Immature natural killer cell (primary cell): ENCODE measurements at regions not wholly inside any gene's neighbourhood (a gene's known extent, or its start where the extent isn't known, plus 50 kb on each side); places are given as distances from the start of the nearest gene placed in this dataset.
"Not testable (repeated sequence)": the region's sequence is repeated elsewhere in the genome, so short reads cannot be mapped to it uniquely, and the experiment has no call there.

ENCODE experiments used
- DNase-seq, 3 donors: peaks; one replicate each; pipeline ENCODE4 v3.0.0; 2022; ENCODE audit warnings: mixed read lengths in 1 of 3
- H3K27ac Mint-ChIP-seq, 6 donors: one replicate each; pipeline ENCODE4 v1.8.0; 2020; ENCODE audit warnings: mixed read lengths in 6 of 6, mild to moderate bottlenecking in 5 of 6, inconsistent platforms in 4 of 6, moderate library complexity in 3 of 6
- H3K27me3 Mint-ChIP-seq, 3 donors: one replicate each; pipeline ENCODE4 v1.8.0; 2020 to 2021; ENCODE audit warnings: low read depth in 3 of 3, mild to moderate bottlenecking in 3 of 3, mixed read lengths in 3 of 3, moderate library complexity in 3 of 3, inconsistent platforms in 1 of 3
- H3K36me3 Mint-ChIP-seq, 3 donors: one replicate each; pipeline ENCODE4 v1.8.0; 2020; ENCODE audit warnings: mixed read lengths in 3 of 3, inconsistent platforms in 2 of 3, mild to moderate bottlenecking in 2 of 3
- H3K4me1 Mint-ChIP-seq, 2 donors: one replicate each; pipeline ENCODE4 v1.8.0; 2020; ENCODE audit warnings: inconsistent platforms in 2 of 2, mild to moderate bottlenecking in 2 of 2, mixed read lengths in 2 of 2, moderate library complexity in 1 of 2
- H3K4me3 Mint-ChIP-seq, 5 donors: one replicate each; pipeline ENCODE4 v1.8.0; 2020; ENCODE audit warnings: mild to moderate bottlenecking in 5 of 5, mixed read lengths in 5 of 5, inconsistent platforms in 3 of 5, moderate library complexity in 3 of 5
- H3K9me3 Mint-ChIP-seq, 6 donors: one replicate each; pipeline ENCODE4 v1.8.0; 2020; ENCODE audit warnings: mild to moderate bottlenecking in 6 of 6, mixed read lengths in 6 of 6, inconsistent platforms in 4 of 6, moderate library complexity in 3 of 6

- Mint-ChIP-seq H3K27ac (no peak overlapping the region), H3K27me3 (peaks cover 0 to 1% (median 0%) of the 10 kb centered on the region in 3 donors), H3K36me3 (no peaks in the 10 kb centered on the region), H3K4me3 (no peak overlapping the region), H3K9me3 (peaks cover 0 to 11% (median 2%) of the 10 kb centered on the region in 6 donors), H3K4me1 (no peaks in the 10 kb centered on the region)
- no peak for DNase-seq
These were observed 235.5 kb upstream of the PDE3A start for GRCh38 chr12:20132818-20133217.

GRCh38 chr12:20134652-20135051 lies 233.7 kb upstream of the PDE3A start:
- Mint-ChIP-seq H3K4me3 (no peak overlapping the region), H3K36me3 (no peaks in the 10 kb centered on the region), H3K9me3 (peaks cover 0 to 9% (median 2%) of the 10 kb centered on the region in 6 donors), H3K27ac (no peak overlapping the region), H3K27me3 (peaks cover 0 to 1% (median 0%) of the 10 kb centered on the region in 3 donors), H3K4me1 (no peaks in the 10 kb centered on the region)
- no peak for DNase-seq

- Mint-ChIP-seq H3K27ac (no peak overlapping the region), H3K27me3 (no peaks in the 10 kb centered on the region), H3K9me3 (peaks cover 0 to 9% (median 2%) of the 10 kb centered on the region in 6 donors), H3K4me3 (no peak overlapping the region), H3K4me1 (no peaks in the 10 kb centered on the region), H3K36me3 (no peaks in the 10 kb centered on the region)
- DNase-seq = no peak
These were observed 227.6 kb upstream of the PDE3A start for GRCh38 chr12:20140751-20141150.

- H3K4me3 Mint-ChIP-seq = no peak overlapping the region
- H3K36me3 Mint-ChIP-seq = no peaks in the 10 kb centered on the region
- H3K9me3 Mint-ChIP-seq = peaks cover 0 to 10% (median 0%) of the 10 kb centered on the region in 6 donors
- DNase-seq = no peak
- H3K27ac Mint-ChIP-seq = no peak overlapping the region
- H3K4me1 Mint-ChIP-seq = no peaks in the 10 kb centered on the region
- H3K27me3 Mint-ChIP-seq = no peaks in the 10 kb centered on the region
These were observed 226.0 kb upstream of the PDE3A start for GRCh38 chr12:20142316-20142715.

- Mint-ChIP-seq H3K4me3 (no peak overlapping the region), H3K4me1 (no peaks in the 10 kb centered on the region), H3K9me3 (peaks cover 0 to 10% (median 0%) of the 10 kb centered on the region in 6 donors), H3K27ac (no peak overlapping the region), H3K27me3 (no peaks in the 10 kb centered on the region), H3K36me3 (no peaks in the 10 kb centered on the region)
- no peak for DNase-seq
These were observed 225.4 kb upstream of the PDE3A start for GRCh38 chr12:20142956-20143355.

GRCh38 chr12:20144341-20144740 lies 224.0 kb upstream of the PDE3A start:
- DNase-seq = no peak
- no peaks in the 10 kb centered on the region for H3K36me3 Mint-ChIP-seq

GRCh38 chr12:20148241-20148640 lies 220.1 kb upstream of the PDE3A start:
- peaks cover 0 to 8% (median 0%) of the 10 kb centered on the region in 6 donors for H3K9me3 Mint-ChIP-seq
- no peaks in the 10 kb centered on the region for H3K27me3 Mint-ChIP-seq
- DNase-seq = no peak
- no peak overlapping the region for H3K27ac Mint-ChIP-seq
- no peaks in the 10 kb centered on the region for H3K4me1 Mint-ChIP-seq
- H3K36me3 Mint-ChIP-seq = no peaks in the 10 kb centered on the region
- H3K4me3 Mint-ChIP-seq = no peak overlapping the region

More at GRCh38 chr12:20144341-20144740, 224.0 kb upstream of the PDE3A start:
- H3K4me1 Mint-ChIP-seq = no peaks in the 10 kb centered on the region
- no peak overlapping the region for H3K4me3 Mint-ChIP-seq
- no peak overlapping the region for H3K27ac Mint-ChIP-seq
- H3K9me3 Mint-ChIP-seq = peaks cover 0 to 10% (median 0%) of the 10 kb centered on the region in 6 donors
- H3K27me3 Mint-ChIP-seq = no peaks in the 10 kb centered on the region

- H3K4me3 Mint-ChIP-seq = no peak overlapping the region
- no peak overlapping the region for H3K27ac Mint-ChIP-seq
- peaks cover 0 to 5% (median 0%) of the 10 kb centered on the region in 6 donors for H3K9me3 Mint-ChIP-seq
- DNase-seq = no peak
- H3K27me3 Mint-ChIP-seq = no peaks in the 10 kb centered on the region
- H3K4me1 Mint-ChIP-seq = no peaks in the 10 kb centered on the region
- H3K36me3 Mint-ChIP-seq = no peaks in the 10 kb centered on the region
These were observed 217.4 kb upstream of the PDE3A start for GRCh38 chr12:20150835-20151422.

GRCh38 chr12:20154052-20154451 lies 214.3 kb upstream of the PDE3A start:
- H3K4me3 Mint-ChIP-seq = no peak overlapping the region
- H3K27me3 Mint-ChIP-seq = no peaks in the 10 kb centered on the region
- no peaks in the 10 kb centered on the region for H3K36me3 Mint-ChIP-seq
- no peak for DNase-seq
- peaks cover 0 to 4% (median 0%) of the 10 kb centered on the region in 6 donors for H3K9me3 Mint-ChIP-seq
- no peaks in the 10 kb centered on the region for H3K4me1 Mint-ChIP-seq
- no peak overlapping the region for H3K27ac Mint-ChIP-seq

- Mint-ChIP-seq H3K27me3 (no peaks in the 10 kb centered on the region), H3K4me3 (no peak overlapping the region), H3K36me3 (no peaks in the 10 kb centered on the region), H3K9me3 (peaks cover 0 to 4% (median 0%) of the 10 kb centered on the region in 6 donors), H3K27ac (no peak overlapping the region), H3K4me1 (no peaks in the 10 kb centered on the region)
- DNase-seq = no peak
These were observed 213.0 kb upstream of the PDE3A start for GRCh38 chr12:20155374-20155773.

- not testable (repeated sequence) for H3K4me3 Mint-ChIP-seq, H3K27me3 Mint-ChIP-seq, DNase-seq, H3K9me3 Mint-ChIP-seq, H3K36me3 Mint-ChIP-seq, H3K27ac Mint-ChIP-seq, H3K4me1 Mint-ChIP-seq
These were observed 207.4 kb upstream of the PDE3A start for GRCh38 chr12:20160899-20161298.

GRCh38 chr12:20174528-20175175 lies 193.7 kb upstream of the PDE3A start:
- Mint-ChIP-seq H3K27ac (no peak overlapping the region), H3K9me3 (peaks cover 0 to 3% (median 0%) of the 10 kb centered on the region in 6 donors), H3K4me3 (no peak overlapping the region), H3K27me3 (peaks cover 0 to 2% (median 0%) of the 10 kb centered on the region in 3 donors), H3K4me1 (no peaks in the 10 kb centered on the region), H3K36me3 (no peaks in the 10 kb centered on the region)
- no peak for DNase-seq

GRCh38 chr12:20175704-20176388 lies 192.5 kb upstream of the PDE3A start:
- H3K4me1 Mint-ChIP-seq = no peaks in the 10 kb centered on the region
- H3K27ac Mint-ChIP-seq = no peak overlapping the region
- no peak overlapping the region for H3K4me3 Mint-ChIP-seq
- peaks cover 0 to 4% (median 0%) of the 10 kb centered on the region in 6 donors for H3K9me3 Mint-ChIP-seq
- peaks cover 0 to 2% (median 0%) of the 10 kb centered on the region in 3 donors for H3K27me3 Mint-ChIP-seq
- no peak for DNase-seq
- no peaks in the 10 kb centered on the region for H3K36me3 Mint-ChIP-seq

- H3K4me1 Mint-ChIP-seq = no peaks in the 10 kb centered on the region
These were observed 186.7 kb upstream of the PDE3A start for GRCh38 chr12:20181416-20182180.

More at GRCh38 chr12:20181416-20182180, 186.7 kb upstream of the PDE3A start:
- no peak overlapping the region for H3K4me3 Mint-ChIP-seq
- no peaks in the 10 kb centered on the region for H3K36me3 Mint-ChIP-seq
- peaks cover 0 to 6% (median 2%) of the 10 kb centered on the region in 6 donors for H3K9me3 Mint-ChIP-seq
- no peak overlapping the region for H3K27ac Mint-ChIP-seq
- no peak for DNase-seq
- H3K27me3 Mint-ChIP-seq = peaks cover 0 to 6% (median 2%) of the 10 kb centered on the region in 3 donors
